Vagina (tissue), 2 donors: ENCODE measurements at regions not wholly inside any gene's neighbourhood (a gene's known extent, or its start where the extent isn't known, plus 50 kb on each side); places are given as distances from the start of the nearest gene placed in this dataset.

ENCODE experiments used
- CTCF ChIP-seq, 3 experiments: fragments of 450-650 bp in 2 of 3; fragments of 200-600 bp in 1 of 3; sonication (generic) in 1 of 3; IDR thresholded peaks; one replicate each; pipeline ENCODE4 v1.5.1; 2017 to 2019; ENCODE audit warnings: antibody characterized with exemption in 3 of 3, mild to moderate bottlenecking in 2 of 3, moderate library complexity in 2 of 3
- POLR2A ChIP-seq, 2 donors: fragments of 450-650 bp; IDR thresholded peaks; one replicate each; pipeline ENCODE4 v1.6.1; 2017; ENCODE audit warnings: antibody characterized with exemption in 2 of 2, mild to moderate bottlenecking in 2 of 2, moderate library complexity in 2 of 2
- POLR2AphosphoS5 ChIP-seq, 2 donors: sonication (generic); formaldehyde crosslinking; IDR thresholded peaks; one replicate each; pipeline ENCODE4 v1.9.0; 2017; ENCODE audit warnings: antibody characterized with exemption in 2 of 2, mild to moderate bottlenecking in 2 of 2, low read depth in 1 of 2; ENCODE audit not compliant: insufficient read depth in 1 of 2

- TF ChIP-seq POLR2A (IDR thresholded peaks at IDR 0.05), result no peak
- TF ChIP-seq POLR2AphosphoS5 (IDR thresholded peaks at IDR 0.05; ENCODE audit: insufficient read depth in 1 of 2, low read depth in 1 of 2), result no peak
- no peak for TF ChIP-seq CTCF (IDR thresholded peaks at IDR 0.05)
These were observed 118.0 kb upstream of the SPAG17 start for GRCh38 chr1:118303064-118303463.
